ENCODE measurements at regions not wholly inside any gene's neighbourhood (a gene's known extent, or its start where the extent isn't known, plus 50 kb on each side); places are given as distances from the start of the nearest gene placed in this dataset.
A peak's percentile ranks its signal among the peaks of the same experiment; 100 is the strongest.

DNA sequence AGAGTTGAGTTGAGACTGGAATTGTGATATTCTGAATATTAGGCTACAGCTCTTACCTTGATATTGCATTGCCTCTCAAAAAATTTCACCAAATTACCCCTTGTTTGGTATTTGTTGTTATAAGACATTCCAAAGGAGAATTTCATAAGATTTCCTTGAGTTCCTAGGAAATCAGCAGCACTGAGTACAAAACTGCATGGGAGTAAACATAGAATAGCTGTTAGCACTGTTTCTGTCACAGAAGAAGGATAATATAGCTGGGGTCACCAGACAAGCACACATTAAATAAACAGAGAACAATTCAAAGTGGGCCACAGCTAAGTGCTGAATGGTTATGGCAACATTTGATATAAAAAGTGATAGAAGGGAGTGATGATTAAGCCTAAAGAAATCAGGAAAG is 724.3 kb downstream of the PRELID2 start:
- H3K36me3 ChIP-seq (ENCODE audit: control insufficient read depth, insufficient read depth, low read length), result no peaks in the 10 kb centered on the region
- no peaks in the 10 kb centered on the region for H3K27me3 ChIP-seq (ENCODE audit: control insufficient read depth, insufficient read depth, low read length)
- H3K9me3 ChIP-seq (ENCODE audit: control insufficient read depth, low read depth, low read length), result no peaks in the 10 kb centered on the region
- no peak for DNase-seq
- H3K4me3 ChIP-seq (ENCODE audit: low read length), result no peak overlapping the region
- H3K4me1 ChIP-seq (ENCODE audit: control insufficient read depth, insufficient read depth, low read length), result no peaks in the 10 kb centered on the region
- H3K27ac ChIP-seq (ENCODE audit: low read length), result no peak overlapping the region

DNA sequence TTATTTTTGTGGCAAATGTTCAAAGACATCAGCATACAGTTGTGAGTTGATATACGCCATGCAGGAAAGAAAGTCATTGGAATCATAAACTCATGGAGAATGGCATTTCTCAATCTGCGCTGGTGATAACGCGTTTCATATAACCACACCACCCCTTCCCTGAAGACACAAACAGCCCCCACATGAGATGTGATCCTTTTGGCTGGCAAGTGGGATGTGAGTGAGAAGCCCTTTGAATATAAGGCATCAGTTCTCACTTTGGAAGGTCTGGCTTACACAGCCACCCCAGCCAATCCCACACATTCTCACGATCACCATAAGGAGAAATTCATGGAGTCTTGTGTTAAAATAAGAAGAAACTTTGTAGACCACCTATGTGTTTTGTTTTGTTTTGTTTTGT is 725.0 kb downstream of the PRELID2 start:
- Histone ChIP-seq H3K27me3 (ENCODE audit: control insufficient read depth, insufficient read depth, low read length) (no peaks in the 10 kb centered on the region), H3K27ac (ENCODE audit: low read length) (no peak overlapping the region), H3K4me3 (ENCODE audit: low read length) (no peak overlapping the region), H3K9me3 (ENCODE audit: control insufficient read depth, low read depth, low read length) (no peaks in the 10 kb centered on the region), H3K36me3 (ENCODE audit: control insufficient read depth, insufficient read depth, low read length) (no peaks in the 10 kb centered on the region), H3K4me1 (ENCODE audit: control insufficient read depth, insufficient read depth, low read length) (no peaks in the 10 kb centered on the region)
- WGBS (ENCODE audit: insufficient coverage, low lambda C conversion rate), result 98% methylated on average over 4 of the region's 5 CpGs
- no peak for DNase-seq

GRCh38 chr5:145105384-145105783 is 729.8 kb downstream of the PRELID2 start:
- no peak for DNase-seq
- no peaks in the 10 kb centered on the region for H3K27me3 ChIP-seq (ENCODE audit: control insufficient read depth, insufficient read depth, low read length)
- 100% methylated on average over 2 of the region's 3 CpGs for WGBS (ENCODE audit: insufficient coverage, low lambda C conversion rate)
- H3K4me3 ChIP-seq (ENCODE audit: low read length), result no peak overlapping the region
- no peaks in the 10 kb centered on the region for H3K4me1 ChIP-seq (ENCODE audit: control insufficient read depth, insufficient read depth, low read length)
- H3K27ac ChIP-seq (ENCODE audit: low read length), result no peak overlapping the region
- no peaks in the 10 kb centered on the region for H3K9me3 ChIP-seq (ENCODE audit: control insufficient read depth, low read depth, low read length)
- no peaks in the 10 kb centered on the region for H3K36me3 ChIP-seq (ENCODE audit: control insufficient read depth, insufficient read depth, low read length)

DNA sequence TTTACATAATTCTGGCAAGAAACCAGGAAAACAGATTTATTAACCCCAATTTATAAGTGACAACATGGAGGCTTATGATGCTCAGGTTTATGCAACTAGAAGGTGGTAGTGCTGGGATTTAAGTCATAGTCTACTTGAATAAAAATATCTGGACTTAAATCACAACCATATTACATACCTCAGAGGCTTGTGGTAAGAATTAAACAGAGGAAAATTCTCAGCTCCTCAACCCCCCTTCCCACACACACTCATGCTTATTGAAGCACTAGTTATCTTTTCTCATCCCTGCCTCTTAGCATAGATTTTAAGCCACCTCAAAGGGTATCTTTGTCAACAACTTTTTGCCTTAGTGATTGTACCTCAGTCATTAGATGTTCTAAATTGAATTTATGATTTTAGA is 731.0 kb downstream of the PRELID2 start:
- no peak for DNase-seq
- Histone ChIP-seq H3K4me1 (ENCODE audit: control insufficient read depth, insufficient read depth, low read length) (no peaks in the 10 kb centered on the region), H3K36me3 (ENCODE audit: control insufficient read depth, insufficient read depth, low read length) (no peaks in the 10 kb centered on the region), H3K9me3 (ENCODE audit: control insufficient read depth, low read depth, low read length) (no peaks in the 10 kb centered on the region), H3K4me3 (ENCODE audit: low read length) (no peak overlapping the region), H3K27me3 (ENCODE audit: control insufficient read depth, insufficient read depth, low read length) (no peaks in the 10 kb centered on the region), H3K27ac (ENCODE audit: low read length) (no peak overlapping the region)

GRCh38 chr5:145101246-145101645 is 733.9 kb downstream of the PRELID2 start:
- Histone ChIP-seq H3K27me3 (ENCODE audit: control insufficient read depth, insufficient read depth, low read length) (no peaks in the 10 kb centered on the region), H3K9me3 (ENCODE audit: control insufficient read depth, low read depth, low read length) (no peaks in the 10 kb centered on the region), H3K4me3 (ENCODE audit: low read length) (no peak overlapping the region), H3K27ac (ENCODE audit: low read length) (no peak overlapping the region), H3K4me1 (ENCODE audit: control insufficient read depth, insufficient read depth, low read length) (no peaks in the 10 kb centered on the region), H3K36me3 (ENCODE audit: control insufficient read depth, insufficient read depth, low read length) (no peaks in the 10 kb centered on the region)
- peak in 1 of 2 donors; percentile 4 for DNase-seq
- WGBS (ENCODE audit: insufficient coverage, low lambda C conversion rate), result 94% methylated on average over 2 of the region's 3 CpGs

GRCh38 chr5:145090115-145090514 is 745.0 kb downstream of the PRELID2 start:
- Histone ChIP-seq H3K4me1 (ENCODE audit: control insufficient read depth, insufficient read depth, low read length) (no peaks in the 10 kb centered on the region), H3K4me3 (ENCODE audit: low read length) (no peak overlapping the region), H3K9me3 (ENCODE audit: control insufficient read depth, low read depth, low read length) (no peaks in the 10 kb centered on the region), H3K27me3 (ENCODE audit: control insufficient read depth, insufficient read depth, low read length) (no peaks in the 10 kb centered on the region), H3K36me3 (ENCODE audit: control insufficient read depth, insufficient read depth, low read length) (no peaks in the 10 kb centered on the region), H3K27ac (ENCODE audit: low read length) (no peak overlapping the region)
- no peak for DNase-seq
- 100% methylated on average over 1 of the region's 1 CpG for WGBS (ENCODE audit: insufficient coverage, low lambda C conversion rate)

- 100% methylated on average over 2 of the region's 2 CpGs for WGBS (ENCODE audit: insufficient coverage, low lambda C conversion rate)
- Histone ChIP-seq H3K27ac (ENCODE audit: low read length) (no peak overlapping the region), H3K4me3 (ENCODE audit: low read length) (no peak overlapping the region), H3K4me1 (ENCODE audit: control insufficient read depth, insufficient read depth, low read length) (no peaks in the 10 kb centered on the region), H3K36me3 (ENCODE audit: control insufficient read depth, insufficient read depth, low read length) (no peaks in the 10 kb centered on the region), H3K27me3 (ENCODE audit: control insufficient read depth, insufficient read depth, low read length) (no peaks in the 10 kb centered on the region), H3K9me3 (ENCODE audit: control insufficient read depth, low read depth, low read length) (no peaks in the 10 kb centered on the region)
- DNase-seq, result no peak
Measured at GRCh38 chr5:145084834-145085233, 750.3 kb downstream of the PRELID2 start.

DNA sequence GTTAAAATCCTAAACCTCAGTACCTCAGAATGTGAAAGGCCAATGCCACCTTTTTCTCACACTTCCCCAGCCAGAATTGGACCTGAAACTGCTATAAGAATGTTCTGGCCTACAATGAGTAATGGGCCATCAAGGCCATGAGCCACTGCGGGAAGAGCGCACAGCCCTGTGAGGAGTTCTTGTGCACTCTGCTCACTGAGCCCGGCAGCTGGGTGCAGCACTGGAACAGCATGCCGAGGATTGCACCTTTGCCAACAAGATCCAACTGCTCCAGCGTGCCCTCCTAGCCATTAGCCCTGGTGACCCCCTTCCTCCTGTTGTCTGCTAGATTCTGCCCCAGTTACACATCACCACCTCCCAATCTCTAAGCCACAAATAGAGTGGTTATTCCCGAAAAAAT is 758.1 kb downstream of the PRELID2 start:
- H3K9me3 ChIP-seq (ENCODE audit: control insufficient read depth, low read depth, low read length), result no peaks in the 10 kb centered on the region
- H3K4me3 ChIP-seq (ENCODE audit: low read length), result no peak overlapping the region
- 100% methylated on average over 1 of the region's 6 CpGs for WGBS (ENCODE audit: insufficient coverage, low lambda C conversion rate)
- DNase-seq, result no peak
- no peaks in the 10 kb centered on the region for H3K36me3 ChIP-seq (ENCODE audit: control insufficient read depth, insufficient read depth, low read length)
- H3K4me1 ChIP-seq (ENCODE audit: control insufficient read depth, insufficient read depth, low read length), result no peaks in the 10 kb centered on the region
- no peaks in the 10 kb centered on the region for H3K27me3 ChIP-seq (ENCODE audit: control insufficient read depth, insufficient read depth, low read length)
- no peak overlapping the region for H3K27ac ChIP-seq (ENCODE audit: low read length)

- Histone ChIP-seq H3K27ac (ENCODE audit: low read length) (no peak overlapping the region), H3K27me3 (ENCODE audit: control insufficient read depth, insufficient read depth, low read length) (no peaks in the 10 kb centered on the region), H3K9me3 (ENCODE audit: control insufficient read depth, low read depth, low read length) (no peaks in the 10 kb centered on the region), H3K4me3 (ENCODE audit: low read length) (no peak overlapping the region), H3K4me1 (ENCODE audit: control insufficient read depth, insufficient read depth, low read length) (peaks cover 3% of the 10 kb centered on the region), H3K36me3 (ENCODE audit: control insufficient read depth, insufficient read depth, low read length) (no peaks in the 10 kb centered on the region)
- no peak for DNase-seq
Measured at GRCh38 chr5:145076040-145076439, 759.1 kb downstream of the PRELID2 start.

GRCh38 chr5:145072889-145073288 is 762.3 kb downstream of the PRELID2 start:
- Histone ChIP-seq H3K9me3 (ENCODE audit: control insufficient read depth, low read depth, low read length) (no peaks in the 10 kb centered on the region), H3K36me3 (ENCODE audit: control insufficient read depth, insufficient read depth, low read length) (no peaks in the 10 kb centered on the region), H3K4me1 (ENCODE audit: control insufficient read depth, insufficient read depth, low read length) (peaks cover 3% of the 10 kb centered on the region), H3K4me3 (ENCODE audit: low read length) (no peak overlapping the region), H3K27ac (ENCODE audit: low read length) (no peak overlapping the region), H3K27me3 (ENCODE audit: control insufficient read depth, insufficient read depth, low read length) (no peaks in the 10 kb centered on the region)
- DNase-seq, result no peak
- WGBS (ENCODE audit: insufficient coverage, low lambda C conversion rate), result no CpG with 5 or more reads among the region's 1 CpG

GRCh38 chr5:145068721-145069120 is 766.4 kb downstream of the PRELID2 start:
- Histone ChIP-seq H3K36me3 (ENCODE audit: control insufficient read depth, insufficient read depth, low read length) (no peaks in the 10 kb centered on the region), H3K27me3 (ENCODE audit: control insufficient read depth, insufficient read depth, low read length) (no peaks in the 10 kb centered on the region), H3K4me3 (ENCODE audit: low read length) (no peak overlapping the region), H3K9me3 (ENCODE audit: control insufficient read depth, low read depth, low read length) (no peaks in the 10 kb centered on the region), H3K27ac (ENCODE audit: low read length) (no peak overlapping the region), H3K4me1 (ENCODE audit: control insufficient read depth, insufficient read depth, low read length) (peaks cover 3% of the 10 kb centered on the region)
- DNase-seq, result no peak
- WGBS (ENCODE audit: insufficient coverage, low lambda C conversion rate), result 100% methylated on average over 3 of the region's 3 CpGs
